Activated CD8-positive, alpha-beta memory T cell treated with anti-CD3 and anti-CD28 coated beads for 48 hours (primary cell): ENCODE measurements at regions not wholly inside any gene's neighbourhood (a gene's known extent, or its start where the extent isn't known, plus 50 kb on each side); places are given as distances from the start of the nearest gene placed in this dataset.
"Not testable (repeated sequence)": the region's sequence is repeated elsewhere in the genome, so short reads cannot be mapped to it uniquely, and the experiment has no call there.

Experiments used
- DNase-seq, 3 experiments: peaks; one replicate each; pipeline ENCODE4 v3.0.0-alpha.2; 2020; ENCODE audit warnings: low read depth in 2 of 3, low spot score in 2 of 3

- DNase-seq, result no peak
Observed at GRCh38 chr7:82701949-82702348, 258.4 kb upstream of the CACNA2D1 start.

- no peak for DNase-seq
Observed at GRCh38 chr7:82700741-82701140, 257.2 kb upstream of the CACNA2D1 start.

GRCh38 chr7:82699773-82700186 is 256.2 kb upstream of the CACNA2D1 start:
- DNase-seq, result no peak

GRCh38 chr7:82697897-82698296 is 254.3 kb upstream of the CACNA2D1 start:
- DNase-seq, result no peak

GRCh38 chr7:82696631-82697030 is 253.1 kb upstream of the CACNA2D1 start:
- no peak for DNase-seq

- no peak for DNase-seq
Observed at GRCh38 chr7:82694022-82694421, 250.4 kb upstream of the CACNA2D1 start.

- no peak for DNase-seq
Observed at GRCh38 chr7:82690929-82691328, 247.4 kb upstream of the CACNA2D1 start.

GRCh38 chr7:82685214-82685613 is 241.6 kb upstream of the CACNA2D1 start:
- DNase-seq, result no peak

- no peak for DNase-seq
Observed at GRCh38 chr7:82678716-82679115, 235.1 kb upstream of the CACNA2D1 start.

GRCh38 chr7:82678259-82678658 is 234.7 kb upstream of the CACNA2D1 start:
- DNase-seq, result no peak

- no peak for DNase-seq
Observed at GRCh38 chr7:82677493-82677892, 233.9 kb upstream of the CACNA2D1 start.

GRCh38 chr7:82676777-82677463 is 233.3 kb upstream of the CACNA2D1 start:
- no peak for DNase-seq

- DNase-seq, result no peak
Observed at GRCh38 chr7:82675396-82675795, 231.8 kb upstream of the CACNA2D1 start.

GRCh38 chr7:82674268-82674667 is 230.7 kb upstream of the CACNA2D1 start:
- no peak for DNase-seq

- DNase-seq, result no peak
Observed at GRCh38 chr7:82672078-82672477, 228.5 kb upstream of the CACNA2D1 start.

- no peak for DNase-seq
Observed at GRCh38 chr7:82669141-82669540, 225.6 kb upstream of the CACNA2D1 start.

- DNase-seq, result no peak
Observed at GRCh38 chr7:82668676-82669075, 225.1 kb upstream of the CACNA2D1 start.

GRCh38 chr7:82665966-82666507 is 222.5 kb upstream of the CACNA2D1 start:
- DNase-seq, result no peak

- DNase-seq, result no peak
Observed at GRCh38 chr7:82655965-82656364, 212.4 kb upstream of the CACNA2D1 start.

GRCh38 chr7:82650095-82650494 is 206.5 kb upstream of the CACNA2D1 start:
- DNase-seq, result not testable (repeated sequence)

- DNase-seq, result no peak
Observed at GRCh38 chr7:82633592-82633991, 190.0 kb upstream of the CACNA2D1 start.

GRCh38 chr7:82631998-82632397 is 188.4 kb upstream of the CACNA2D1 start:
- no peak for DNase-seq

- no peak for DNase-seq
Observed at GRCh38 chr7:82629583-82629982, 186.0 kb upstream of the CACNA2D1 start.
